ENCODE measurements at regions not wholly inside any gene's neighbourhood (a gene's known extent, or its start where the extent isn't known, plus 50 kb on each side); places are given as distances from the start of the nearest gene placed in this dataset.
A peak's percentile ranks its signal among the peaks of the same experiment; 100 is the strongest.
"Not testable (repeated sequence)": the region's sequence is repeated elsewhere in the genome, so short reads cannot be mapped to it uniquely, and the experiment has no call there.

- H3K4me3 Mint-ChIP-seq (ENCODE audit: unreplicated experiment): no peak overlapping the region
- no peak for DNase-seq
- no peaks in the 10 kb centered on the region for H3K4me1 Mint-ChIP-seq (ENCODE audit: low read depth, unreplicated experiment)
- no peaks in the 10 kb centered on the region for H3K9me3 Mint-ChIP-seq (ENCODE audit: unreplicated experiment)
- H3K27me3 Mint-ChIP-seq (ENCODE audit: unreplicated experiment): no peaks in the 10 kb centered on the region
- no peak overlapping the region for H3K27ac Mint-ChIP-seq (ENCODE audit: unreplicated experiment)
- H3K36me3 Mint-ChIP-seq (ENCODE audit: unreplicated experiment): no peaks in the 10 kb centered on the region
- TF ChIP-seq, protein P1, sequence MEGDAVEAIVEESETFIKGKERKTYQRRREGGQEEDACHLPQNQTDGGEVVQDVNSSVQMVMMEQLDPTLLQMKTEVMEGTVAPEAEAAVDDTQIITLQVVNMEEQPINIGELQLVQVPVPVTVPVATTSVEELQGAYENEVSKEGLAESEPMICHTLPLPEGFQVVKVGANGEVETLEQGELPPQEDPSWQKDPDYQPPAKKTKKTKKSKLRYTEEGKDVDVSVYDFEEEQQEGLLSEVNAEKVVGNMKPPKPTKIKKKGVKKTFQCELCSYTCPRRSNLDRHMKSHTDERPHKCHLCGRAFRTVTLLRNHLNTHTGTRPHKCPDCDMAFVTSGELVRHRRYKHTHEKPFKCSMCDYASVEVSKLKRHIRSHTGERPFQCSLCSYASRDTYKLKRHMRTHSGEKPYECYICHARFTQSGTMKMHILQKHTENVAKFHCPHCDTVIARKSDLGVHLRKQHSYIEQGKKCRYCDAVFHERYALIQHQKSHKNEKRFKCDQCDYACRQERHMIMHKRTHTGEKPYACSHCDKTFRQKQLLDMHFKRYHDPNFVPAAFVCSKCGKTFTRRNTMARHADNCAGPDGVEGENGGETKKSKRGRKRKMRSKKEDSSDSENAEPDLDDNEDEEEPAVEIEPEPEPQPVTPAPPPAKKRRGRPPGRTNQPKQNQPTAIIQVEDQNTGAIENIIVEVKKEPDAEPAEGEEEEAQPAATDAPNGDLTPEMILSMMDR (IDR thresholded peaks at IDR 0.05; ENCODE audit: partially characterized antibody, unreplicated experiment): no peak
Observed at GRCh38 chrX:112935029-112935428, 94.4 kb upstream of the AMOT start.

- no peaks in the 10 kb centered on the region for H3K9me3 Mint-ChIP-seq (ENCODE audit: unreplicated experiment)
- no peaks in the 10 kb centered on the region for H3K36me3 Mint-ChIP-seq (ENCODE audit: unreplicated experiment)
- no peaks in the 10 kb centered on the region for H3K4me1 Mint-ChIP-seq (ENCODE audit: low read depth, unreplicated experiment)
- H3K27me3 Mint-ChIP-seq (ENCODE audit: unreplicated experiment): no peaks in the 10 kb centered on the region
- TF ChIP-seq, protein P1 (IDR thresholded peaks at IDR 0.05; ENCODE audit: partially characterized antibody, unreplicated experiment): no peak
- H3K4me3 Mint-ChIP-seq (ENCODE audit: unreplicated experiment): no peak overlapping the region
- H3K27ac Mint-ChIP-seq (ENCODE audit: unreplicated experiment): no peak overlapping the region
- DNase-seq: no peak
Observed at GRCh38 chrX:112931900-112932299, 91.3 kb upstream of the AMOT start.

- no peak for DNase-seq
- no peak overlapping the region for H3K27ac Mint-ChIP-seq (ENCODE audit: unreplicated experiment)
- TF ChIP-seq, protein P1 (IDR thresholded peaks at IDR 0.05; ENCODE audit: partially characterized antibody, unreplicated experiment): no peak
- H3K27me3 Mint-ChIP-seq (ENCODE audit: unreplicated experiment): no peaks in the 10 kb centered on the region
- H3K9me3 Mint-ChIP-seq (ENCODE audit: unreplicated experiment): no peaks in the 10 kb centered on the region
- H3K4me3 Mint-ChIP-seq (ENCODE audit: unreplicated experiment): no peak overlapping the region
- no peaks in the 10 kb centered on the region for H3K36me3 Mint-ChIP-seq (ENCODE audit: unreplicated experiment)
- no peaks in the 10 kb centered on the region for H3K4me1 Mint-ChIP-seq (ENCODE audit: low read depth, unreplicated experiment)
Observed at GRCh38 chrX:112931478-112931877, 90.8 kb upstream of the AMOT start.

- not testable (repeated sequence) for H3K4me3 Mint-ChIP-seq (ENCODE audit: unreplicated experiment); H3K27me3 Mint-ChIP-seq (ENCODE audit: unreplicated experiment); H3K27ac Mint-ChIP-seq (ENCODE audit: unreplicated experiment); H3K4me1 Mint-ChIP-seq (ENCODE audit: low read depth, unreplicated experiment); H3K36me3 Mint-ChIP-seq (ENCODE audit: unreplicated experiment); DNase-seq; H3K9me3 Mint-ChIP-seq (ENCODE audit: unreplicated experiment)
Observed at GRCh38 chrX:112923381-112923780, 82.8 kb upstream of the AMOT start.

DNA sequence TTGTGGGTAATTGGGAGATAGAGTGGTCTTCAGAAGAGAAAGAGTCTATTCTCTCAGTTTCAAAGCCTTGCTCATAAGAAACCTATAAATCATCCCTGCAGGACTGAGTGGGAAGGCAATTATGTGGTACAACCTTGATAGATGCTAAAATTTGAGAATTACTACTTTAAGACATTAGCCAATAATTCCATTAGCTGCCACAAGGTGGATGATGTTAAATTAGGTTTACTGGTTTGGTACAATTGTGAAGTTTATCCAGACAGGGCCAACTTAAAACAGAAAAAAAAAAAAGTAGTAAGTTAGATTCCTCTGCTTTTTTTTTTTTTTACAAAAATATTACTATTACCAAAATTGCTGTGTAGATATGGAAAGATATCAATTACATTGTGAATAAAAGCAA lies 73.2 kb upstream of the AMOT start:
- Mint-ChIP-seq H3K4me1 (ENCODE audit: low read depth, unreplicated experiment) (no peaks in the 10 kb centered on the region), H3K4me3 (ENCODE audit: unreplicated experiment) (no peak overlapping the region), H3K9me3 (ENCODE audit: unreplicated experiment) (no peaks in the 10 kb centered on the region), H3K27ac (ENCODE audit: unreplicated experiment) (no peak overlapping the region), H3K36me3 (ENCODE audit: unreplicated experiment) (no peaks in the 10 kb centered on the region), H3K27me3 (ENCODE audit: unreplicated experiment) (no peaks in the 10 kb centered on the region)
- TF ChIP-seq, protein P1 (IDR thresholded peaks at IDR 0.05; ENCODE audit: partially characterized antibody, unreplicated experiment): peak; percentile 26
- no peak for DNase-seq

- H3K4me1 Mint-ChIP-seq (ENCODE audit: low read depth, unreplicated experiment): no peaks in the 10 kb centered on the region
- TF ChIP-seq, protein P1 (IDR thresholded peaks at IDR 0.05; ENCODE audit: partially characterized antibody, unreplicated experiment): no peak
- H3K36me3 Mint-ChIP-seq (ENCODE audit: unreplicated experiment): no peaks in the 10 kb centered on the region
- H3K27ac Mint-ChIP-seq (ENCODE audit: unreplicated experiment): no peak overlapping the region
- H3K4me3 Mint-ChIP-seq (ENCODE audit: unreplicated experiment): no peak overlapping the region
- no peak for DNase-seq
- H3K9me3 Mint-ChIP-seq (ENCODE audit: unreplicated experiment): no peaks in the 10 kb centered on the region
- no peaks in the 10 kb centered on the region for H3K27me3 Mint-ChIP-seq (ENCODE audit: unreplicated experiment)
Observed at GRCh38 chrX:112910418-112910817, 69.8 kb upstream of the AMOT start.
